ENCODE measurements at regions not wholly inside any gene's neighbourhood (a gene's known extent, or its start where the extent isn't known, plus 50 kb on each side); places are given as distances from the start of the nearest gene placed in this dataset.

DNA sequence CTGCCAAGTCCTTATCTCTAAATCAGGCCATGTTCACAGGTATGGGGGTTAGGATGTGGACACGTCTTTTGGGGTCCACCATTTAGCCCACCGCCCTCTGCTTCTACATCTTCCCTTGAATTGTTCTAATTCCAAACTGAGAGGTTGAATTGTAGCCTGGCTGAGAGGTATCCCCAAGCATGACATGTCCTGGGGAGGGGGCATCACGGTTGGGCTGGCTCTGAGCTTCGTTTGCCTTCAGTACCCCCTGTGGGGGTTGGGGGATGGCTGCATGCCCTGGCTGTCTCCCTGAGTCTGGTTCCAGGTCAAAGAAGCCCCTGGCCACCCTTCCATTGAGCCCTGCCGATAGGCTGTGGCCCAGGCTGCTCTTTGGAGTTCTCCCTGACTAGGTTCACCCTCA is 204.6 kb downstream of the GLRX3 start:
- TF ChIP-seq RCOR1 (IDR thresholded peaks at IDR 0.05; ENCODE audit: low read depth, low read length): no peak
- no peak for TF ChIP-seq POLR2A (IDR thresholded peaks at IDR 0.05; ENCODE audit: low read length)
- no peak for TF ChIP-seq PHF8 (IDR thresholded peaks at IDR 0.05; ENCODE audit: borderline replicate concordance, low read depth)
- no peak for TF ChIP-seq RAD21 (conservative IDR thresholded peaks at IDR 0.05 in 1 of 2, IDR thresholded peaks at IDR 0.05 in 1 of 2)
- TF ChIP-seq MAZ (IDR thresholded peaks at IDR 0.05; ENCODE audit: borderline replicate concordance, low read depth, low read length): no peak
- TF ChIP-seq SREBF2 (IDR thresholded peaks at IDR 0.05): no peak
- TF ChIP-seq, protein P1, sequence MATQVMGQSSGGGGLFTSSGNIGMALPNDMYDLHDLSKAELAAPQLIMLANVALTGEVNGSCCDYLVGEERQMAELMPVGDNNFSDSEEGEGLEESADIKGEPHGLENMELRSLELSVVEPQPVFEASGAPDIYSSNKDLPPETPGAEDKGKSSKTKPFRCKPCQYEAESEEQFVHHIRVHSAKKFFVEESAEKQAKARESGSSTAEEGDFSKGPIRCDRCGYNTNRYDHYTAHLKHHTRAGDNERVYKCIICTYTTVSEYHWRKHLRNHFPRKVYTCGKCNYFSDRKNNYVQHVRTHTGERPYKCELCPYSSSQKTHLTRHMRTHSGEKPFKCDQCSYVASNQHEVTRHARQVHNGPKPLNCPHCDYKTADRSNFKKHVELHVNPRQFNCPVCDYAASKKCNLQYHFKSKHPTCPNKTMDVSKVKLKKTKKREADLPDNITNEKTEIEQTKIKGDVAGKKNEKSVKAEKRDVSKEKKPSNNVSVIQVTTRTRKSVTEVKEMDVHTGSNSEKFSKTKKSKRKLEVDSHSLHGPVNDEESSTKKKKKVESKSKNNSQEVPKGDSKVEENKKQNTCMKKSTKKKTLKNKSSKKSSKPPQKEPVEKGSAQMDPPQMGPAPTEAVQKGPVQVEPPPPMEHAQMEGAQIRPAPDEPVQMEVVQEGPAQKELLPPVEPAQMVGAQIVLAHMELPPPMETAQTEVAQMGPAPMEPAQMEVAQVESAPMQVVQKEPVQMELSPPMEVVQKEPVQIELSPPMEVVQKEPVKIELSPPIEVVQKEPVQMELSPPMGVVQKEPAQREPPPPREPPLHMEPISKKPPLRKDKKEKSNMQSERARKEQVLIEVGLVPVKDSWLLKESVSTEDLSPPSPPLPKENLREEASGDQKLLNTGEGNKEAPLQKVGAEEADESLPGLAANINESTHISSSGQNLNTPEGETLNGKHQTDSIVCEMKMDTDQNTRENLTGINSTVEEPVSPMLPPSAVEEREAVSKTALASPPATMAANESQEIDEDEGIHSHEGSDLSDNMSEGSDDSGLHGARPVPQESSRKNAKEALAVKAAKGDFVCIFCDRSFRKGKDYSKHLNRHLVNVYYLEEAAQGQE (IDR thresholded peaks at IDR 0.05): no peak
- TF ChIP-seq, protein P2, sequence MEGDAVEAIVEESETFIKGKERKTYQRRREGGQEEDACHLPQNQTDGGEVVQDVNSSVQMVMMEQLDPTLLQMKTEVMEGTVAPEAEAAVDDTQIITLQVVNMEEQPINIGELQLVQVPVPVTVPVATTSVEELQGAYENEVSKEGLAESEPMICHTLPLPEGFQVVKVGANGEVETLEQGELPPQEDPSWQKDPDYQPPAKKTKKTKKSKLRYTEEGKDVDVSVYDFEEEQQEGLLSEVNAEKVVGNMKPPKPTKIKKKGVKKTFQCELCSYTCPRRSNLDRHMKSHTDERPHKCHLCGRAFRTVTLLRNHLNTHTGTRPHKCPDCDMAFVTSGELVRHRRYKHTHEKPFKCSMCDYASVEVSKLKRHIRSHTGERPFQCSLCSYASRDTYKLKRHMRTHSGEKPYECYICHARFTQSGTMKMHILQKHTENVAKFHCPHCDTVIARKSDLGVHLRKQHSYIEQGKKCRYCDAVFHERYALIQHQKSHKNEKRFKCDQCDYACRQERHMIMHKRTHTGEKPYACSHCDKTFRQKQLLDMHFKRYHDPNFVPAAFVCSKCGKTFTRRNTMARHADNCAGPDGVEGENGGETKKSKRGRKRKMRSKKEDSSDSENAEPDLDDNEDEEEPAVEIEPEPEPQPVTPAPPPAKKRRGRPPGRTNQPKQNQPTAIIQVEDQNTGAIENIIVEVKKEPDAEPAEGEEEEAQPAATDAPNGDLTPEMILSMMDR (IDR thresholded peaks at IDR 0.05): no peak
- TF ChIP-seq MAFK (IDR thresholded peaks at IDR 0.05; ENCODE audit: partially characterized antibody): no peak
- TF ChIP-seq CEBPB (IDR thresholded peaks at IDR 0.05): no peak
- TF ChIP-seq EP300 (IDR thresholded peaks at IDR 0.05): no peak
- TF ChIP-seq ZSCAN20 (CRISPR knock-in tag; IDR thresholded peaks at IDR 0.05): no peak

Data from A549 (cell line).